HepG2 (cell line): ENCODE measurements at regions not wholly inside any gene's neighbourhood (a gene's known extent, or its start where the extent isn't known, plus 50 kb on each side); places are given as distances from the start of the nearest gene placed in this dataset.

Experiments
- ATAC-seq: fragments of 200-7000 bp; cut with Tn5 transposase; 3 replicates; pipeline ENCODE4 v1.9.1; 2020; ENCODE audit warnings: mild to moderate bottlenecking, moderate library complexity
- BruUV-seq: library from RNA; stranded (reverse); fragments of 400-500 nt; replicated peaks from 2 replicates; lab custom pipeline; 2021; lab: Mats Ljungman, UMichigan
- CTCF ChIA-PET: fragments of 300-600 bp; formaldehyde crosslinking; extraction: SDS; loops from one replicate; lab custom pipeline; 2021; ENCODE audit warnings: low total read pairs, inconsistent platforms, low intra/inter-chr PET ratio; lab: Yijun Ruan, JAX
- POLR2A ChIA-PET: fragments of 350-600 bp; sonication (Branson Sonifier 250); formaldehyde crosslinking; loops from one replicate; lab custom pipeline; 2020; ENCODE audit warnings: antibody characterized with exemption, inconsistent platforms; lab: Yijun Ruan, JAX
- DNase-seq: peaks from one replicate; pipeline ENCODE4 v3.0.0-alpha.2; 2015; ENCODE audit warnings: low spot score
- FAIRE-seq: peaks from 3 replicates; lab custom pipeline; 2011; peaks lifted over from hg19 to GRCh38; lab: Jason Lieb, UNC
- H2AFZ ChIP-seq: one replicate; pipeline ENCODE4 v1.6.1; 2011; ENCODE audit warnings: low read length, inconsistent platforms
- H3K27ac ChIP-seq: fragments of 300-600 bp; 3 replicates; pipeline ENCODE4 v1.8.0; 2011; ENCODE audit warnings: mixed run types, mild to moderate bottlenecking, mixed read lengths, low read length, inconsistent platforms; ENCODE audit not compliant: insufficient read depth; ENCODE audit errors: extremely low read length
- H3K27me3 ChIP-seq, 2 experiments: fragments of 200-600 bp in 1 of 2; 2 replicates in 1 of 2; 3 replicates in 1 of 2; pipeline versions ENCODE4 v1.6.0 to v1.8.0; 2011; ENCODE audit warnings: low read length in 2 of 2, mild to moderate bottlenecking in 2 of 2, moderate library complexity in 2 of 2, inconsistent platforms in 1 of 2; ENCODE audit not compliant: insufficient read depth in 2 of 2, control insufficient read depth in 1 of 2
- H3K36me3 ChIP-seq, 2 experiments: fragments of 200-600 bp in 1 of 2; replicated peaks in 1 of 2; 2 replicates in 1 of 2; 3 replicates in 1 of 2; pipeline versions ENCODE4 v1.5.1 to v1.8.0; 2011; ENCODE audit warnings: low read length in 2 of 2, inconsistent platforms in 1 of 2; ENCODE audit not compliant: insufficient read depth in 2 of 2, control insufficient read depth in 1 of 2
- H3K4me1 ChIP-seq: 2 replicates; pipeline ENCODE4 v1.5.1; 2012; ENCODE audit warnings: low read length, inconsistent platforms; ENCODE audit not compliant: insufficient read depth
- H3K4me2 ChIP-seq: 2 replicates; pipeline ENCODE4 v1.6.0; 2011; ENCODE audit warnings: low read depth, low read length, inconsistent platforms
- H3K4me3 ChIP-seq, 3 experiments: fragments of 200-600 bp in 1 of 3; sonication (generic), shearing (Covaris generic) in 1 of 3; replicated peaks in 1 of 3; 2 replicates each; pipeline ENCODE4 v1.5.1; 2011 to 2016; ENCODE audit warnings: low read length in 3 of 3, inconsistent platforms in 2 of 3, low read depth in 2 of 3, mild to moderate bottlenecking in 2 of 3, control low read depth in 1 of 3, mixed read lengths in 1 of 3; ENCODE audit not compliant: insufficient read depth in 1 of 3
- H3K79me2 ChIP-seq: one replicate; pipeline ENCODE4 v1.6.1; 2011; ENCODE audit warnings: low read length, inconsistent platforms; ENCODE audit not compliant: insufficient read depth
- H3K9ac ChIP-seq: 2 replicates; pipeline ENCODE4 v1.6.0; 2011; ENCODE audit warnings: mild to moderate bottlenecking, low read depth, low read length, inconsistent platforms; ENCODE audit not compliant: insufficient read depth
- H3K9me3 ChIP-seq: 2 replicates; pipeline ENCODE4 v1.5.1; 2012; ENCODE audit warnings: mild to moderate bottlenecking, low read length
- H4K20me1 ChIP-seq: 2 replicates; pipeline ENCODE4 v1.6.0; 2011; ENCODE audit warnings: inconsistent platforms, mild to moderate bottlenecking, low read length, moderate library complexity; ENCODE audit not compliant: insufficient read depth
- BORCS8-MEF2B ChIP-seq: sonication (generic); formaldehyde crosslinking; IDR thresholded peaks from 2 replicates; pipeline ENCODE4 v1.8.0; 2022; ENCODE audit warnings: mild to moderate bottlenecking, missing genetic modification reagents
- CTCF ChIP-seq: sonication (generic); formaldehyde crosslinking; IDR thresholded peaks from 2 replicates; pipeline ENCODE4 v1.5.0; 2020; ENCODE audit warnings: mild to moderate bottlenecking, missing genetic modification reagents, moderate library complexity
- GTF3A ChIP-seq: sonication (generic); formaldehyde crosslinking; conservative IDR thresholded peaks from 2 replicates; pipeline ENCODE4 v1.4.0; 2020; ENCODE audit warnings: mild to moderate bottlenecking, missing genetic modification reagents
- ZBTB1 ChIP-seq: sonication (generic); formaldehyde crosslinking; IDR thresholded peaks from 2 replicates; pipeline ENCODE4 v1.4.0; 2020; ENCODE audit warnings: missing genetic modification reagents, borderline replicate concordance
- ZBTB25 ChIP-seq: IDR thresholded peaks from 2 replicates; pipeline ENCODE4 v1.6.1; 2018; ENCODE audit warnings: missing genetic modification reagents
- ZNF318 ChIP-seq: sonication (generic); formaldehyde crosslinking; IDR thresholded peaks from 2 replicates; pipeline ENCODE4 v1.4.0; 2020; ENCODE audit warnings: mild to moderate bottlenecking, missing genetic modification reagents
- WGBS: methylation state at CpG from one replicate; pipeline ENCODE4 v1.1.6; 2017; ENCODE audit warnings: low lambda C conversion rate; 5-methylcytosine and 5-hydroxymethylcytosine counted together
- in situ Hi-C: cut with HindIII; loops from 2 replicates; pipeline ENCODE4 v1.10.0; 2017; ENCODE audit warnings: low pct_unique_long_range_greater_than_20kb; ENCODE audit not compliant: extremely low pct_ligation_motif_present
- intact Hi-C: fragments of 100-400 bp; cut with micrococcal nuclease; formaldehyde crosslinking; loops from one replicate; pipeline ENCODE4 v1.10.0; 2022; ENCODE audit not compliant: unreplicated experiment
- TF ChIP-seq, protein P1 (sequence below): IDR thresholded peaks from 2 replicates; pipeline ENCODE4 v1.6.1; 2016; ENCODE audit warnings: low read depth, borderline replicate concordance

DNA sequence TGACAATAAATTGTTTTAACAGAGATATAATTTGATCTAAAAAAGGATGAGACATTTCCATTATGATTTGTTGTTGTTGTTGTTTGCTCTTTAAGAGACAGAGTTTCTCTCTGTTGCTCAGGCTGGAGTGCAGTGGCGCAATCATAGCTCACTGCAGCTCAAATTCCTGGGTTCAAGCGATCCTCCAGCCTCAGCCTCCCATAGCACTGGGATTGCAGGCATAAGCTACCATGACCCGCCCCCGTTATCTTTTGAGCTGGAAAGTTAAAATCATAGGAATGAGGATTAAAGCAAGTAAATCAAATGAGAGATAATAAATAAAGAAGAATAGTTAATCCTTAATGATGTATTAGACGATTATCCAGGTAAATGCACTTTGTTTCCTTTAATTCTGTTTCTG is 224.4 kb upstream of the SMIM31 start:
- no peaks in the 10 kb centered on the region for H3K4me1 ChIP-seq
- DNase-seq (no peak), FAIRE-seq (no peak), ATAC-seq (no peak)
- no peak overlapping the region for H3K4me3 ChIP-seq
- no peak overlapping the region for H2AFZ ChIP-seq
- no peak for TF ChIP-seq CTCF (CRISPR knock-in tag)
- no peak for TF ChIP-seq BORCS8-MEF2B (CRISPR knock-in tag)
- TF ChIP-seq ZBTB25 (CRISPR knock-in tag): no peak
- no peak for TF ChIP-seq ZBTB1
- H3K36me3 ChIP-seq: no peaks in the 10 kb centered on the region
- no peaks in the 10 kb centered on the region for H3K27me3 ChIP-seq
- no peak overlapping the region for H3K4me2 ChIP-seq
- no peak overlapping the region for H3K9ac ChIP-seq
- no peaks in the 10 kb centered on the region for H4K20me1 ChIP-seq
- H3K9me3 ChIP-seq: no peaks in the 10 kb centered on the region
- intact Hi-C loops: no loop called here
- in situ Hi-C loops: no loop called here
- POLR2A ChIA-PET: no interaction called here
- no peaks in the 10 kb centered on the region for H3K79me2 ChIP-seq
- no peak overlapping the region for H3K27ac ChIP-seq
- CTCF ChIA-PET: no interaction called here
- no TSS peak for BruUV-seq
- WGBS: 15% methylated on average over 5 of the region's 5 CpGs

GRCh38 chr4:164531336-164531735 is 222.6 kb upstream of the SMIM31 start:
- CTCF ChIA-PET: no interaction called here
- H2AFZ ChIP-seq: no peak overlapping the region
- WGBS: 16% methylated on average over 4 of the region's 4 CpGs
- no peaks in the 10 kb centered on the region for H3K4me1 ChIP-seq
- H3K27me3 ChIP-seq: no peaks in the 10 kb centered on the region
- H3K36me3 ChIP-seq: no peaks in the 10 kb centered on the region
- H3K27ac ChIP-seq: no peak overlapping the region
- POLR2A ChIA-PET: no interaction called here
- no TSS peak for BruUV-seq
- H3K4me2 ChIP-seq: no peak overlapping the region
- DNase-seq: no peak
- intact Hi-C loops: no loop called here
- no peak overlapping the region for H3K4me3 ChIP-seq
- in situ Hi-C loops: no loop called here
- H3K9ac ChIP-seq: no peak overlapping the region
- no peaks in the 10 kb centered on the region for H4K20me1 ChIP-seq
- no peak for FAIRE-seq
- no peaks in the 10 kb centered on the region for H3K9me3 ChIP-seq
- ATAC-seq: no peak
- H3K79me2 ChIP-seq: no peaks in the 10 kb centered on the region
- TF ChIP-seq GTF3A (no peak), ZNF318 (no peak)
- TF ChIP-seq, protein P1, sequence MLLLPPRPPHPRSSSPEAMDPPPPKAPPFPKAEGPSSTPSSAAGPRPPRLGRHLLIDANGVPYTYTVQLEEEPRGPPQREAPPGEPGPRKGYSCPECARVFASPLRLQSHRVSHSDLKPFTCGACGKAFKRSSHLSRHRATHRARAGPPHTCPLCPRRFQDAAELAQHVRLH (CRISPR knock-in tag): no peak
